Inflammatory macrophage treated with lipopolysaccharide for 4 hours (primary cell): ENCODE measurements at regions not wholly inside any gene's neighbourhood (a gene's known extent, or its start where the extent isn't known, plus 50 kb on each side); places are given as distances from the start of the nearest gene placed in this dataset.
"Not testable (repeated sequence)": the region's sequence is repeated elsewhere in the genome, so short reads cannot be mapped to it uniquely, and the experiment has no call there.

Experiments
- DNase-seq: peaks from one replicate; pipeline ENCODE4 v3.0.0-alpha.2; 2020

- DNase-seq, result no peak
Measured at GRCh38 chr4:33911959-33912358, 2332.4 kb downstream of the ARAP2 start.

- no peak for DNase-seq
Measured at GRCh38 chr4:33914386-33914785, 2329.9 kb downstream of the ARAP2 start.

- DNase-seq, result no peak
Measured at GRCh38 chr4:33923469-33923868, 2320.8 kb downstream of the ARAP2 start.

- no peak for DNase-seq
Measured at GRCh38 chr4:33924239-33924638, 2320.1 kb downstream of the ARAP2 start.

GRCh38 chr4:33924811-33925210 is 2319.5 kb downstream of the ARAP2 start:
- DNase-seq, result no peak

GRCh38 chr4:33930497-33930896 is 2313.8 kb downstream of the ARAP2 start:
- no peak for DNase-seq

GRCh38 chr4:33931026-33931425 is 2313.3 kb downstream of the ARAP2 start:
- no peak for DNase-seq

GRCh38 chr4:33940281-33940680 is 2304.0 kb downstream of the ARAP2 start:
- no peak for DNase-seq

- no peak for DNase-seq
Measured at GRCh38 chr4:33941854-33942253, 2302.5 kb downstream of the ARAP2 start.

GRCh38 chr4:33948921-33949320 is 2295.4 kb downstream of the ARAP2 start:
- DNase-seq, result no peak

GRCh38 chr4:33953848-33954247 is 2290.5 kb downstream of the ARAP2 start:
- DNase-seq, result not testable (repeated sequence)

GRCh38 chr4:33954759-33955158 is 2289.6 kb downstream of the ARAP2 start:
- DNase-seq, result no peak

GRCh38 chr4:33959519-33959918 is 2284.8 kb downstream of the ARAP2 start:
- DNase-seq, result no peak

GRCh38 chr4:33961761-33962160 is 2282.6 kb downstream of the ARAP2 start:
- no peak for DNase-seq

GRCh38 chr4:33966808-33967207 is 2277.5 kb downstream of the ARAP2 start:
- no peak for DNase-seq

GRCh38 chr4:33974270-33974669 is 2270.0 kb downstream of the ARAP2 start:
- no peak for DNase-seq

GRCh38 chr4:33975995-33976394 is 2268.3 kb downstream of the ARAP2 start:
- no peak for DNase-seq

- not testable (repeated sequence) for DNase-seq
Measured at GRCh38 chr4:33979781-33980180, 2264.5 kb downstream of the ARAP2 start.

GRCh38 chr4:33980361-33980760 is 2264.0 kb downstream of the ARAP2 start:
- no peak for DNase-seq

GRCh38 chr4:33989820-33990443 is 2254.4 kb downstream of the ARAP2 start:
- no peak for DNase-seq

GRCh38 chr4:33996075-33996718 is 2248.1 kb downstream of the ARAP2 start:
- no peak for DNase-seq

- no peak for DNase-seq
Measured at GRCh38 chr4:33998291-33998690, 2246.0 kb downstream of the ARAP2 start.

- no peak for DNase-seq
Measured at GRCh38 chr4:34000356-34000755, 2244.0 kb downstream of the ARAP2 start.

GRCh38 chr4:34006540-34006939 is 2237.8 kb downstream of the ARAP2 start:
- not testable (repeated sequence) for DNase-seq

- no peak for DNase-seq
Measured at GRCh38 chr4:34009951-34010350, 2234.4 kb downstream of the ARAP2 start.
